ENCODE measurements at regions not wholly inside any gene's neighbourhood (a gene's known extent, or its start where the extent isn't known, plus 50 kb on each side); places are given as distances from the start of the nearest gene placed in this dataset.

DNA sequence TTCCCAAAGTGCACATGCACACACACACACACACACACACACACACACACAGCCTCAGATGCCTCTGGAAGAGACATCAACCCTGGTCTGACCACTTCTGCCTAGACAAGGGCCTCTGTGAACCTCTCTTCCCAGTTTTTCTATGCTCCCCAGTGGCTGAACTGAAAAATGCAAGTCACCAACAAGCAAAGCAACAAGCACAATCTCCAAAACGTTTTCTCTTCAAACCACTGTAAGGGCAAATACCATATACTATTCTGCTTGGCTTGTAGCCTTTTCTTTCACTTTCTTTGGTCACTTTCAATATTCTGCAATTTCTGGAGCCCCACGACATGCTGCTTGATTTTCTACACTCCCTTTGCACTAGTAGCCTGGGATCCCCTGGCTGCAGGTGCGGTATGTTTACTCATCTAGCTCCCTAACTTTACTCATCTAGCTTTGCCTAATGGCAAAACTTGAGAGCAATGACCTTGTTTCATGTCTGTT is 121.4 kb upstream of the DST start:
- Histone ChIP-seq H3K4me1 (peaks cover 0 to 58% of the 10 kb centered on the region in 2 donors), H3K27me3 (no peaks in the 10 kb centered on the region), H3K9me3 (no peaks in the 10 kb centered on the region), H3K4me3 (no peak overlapping the region), H3K36me3 (no peaks in the 10 kb centered on the region), H3K27ac (no peak overlapping the region)
- TF ChIP-seq, protein P1, sequence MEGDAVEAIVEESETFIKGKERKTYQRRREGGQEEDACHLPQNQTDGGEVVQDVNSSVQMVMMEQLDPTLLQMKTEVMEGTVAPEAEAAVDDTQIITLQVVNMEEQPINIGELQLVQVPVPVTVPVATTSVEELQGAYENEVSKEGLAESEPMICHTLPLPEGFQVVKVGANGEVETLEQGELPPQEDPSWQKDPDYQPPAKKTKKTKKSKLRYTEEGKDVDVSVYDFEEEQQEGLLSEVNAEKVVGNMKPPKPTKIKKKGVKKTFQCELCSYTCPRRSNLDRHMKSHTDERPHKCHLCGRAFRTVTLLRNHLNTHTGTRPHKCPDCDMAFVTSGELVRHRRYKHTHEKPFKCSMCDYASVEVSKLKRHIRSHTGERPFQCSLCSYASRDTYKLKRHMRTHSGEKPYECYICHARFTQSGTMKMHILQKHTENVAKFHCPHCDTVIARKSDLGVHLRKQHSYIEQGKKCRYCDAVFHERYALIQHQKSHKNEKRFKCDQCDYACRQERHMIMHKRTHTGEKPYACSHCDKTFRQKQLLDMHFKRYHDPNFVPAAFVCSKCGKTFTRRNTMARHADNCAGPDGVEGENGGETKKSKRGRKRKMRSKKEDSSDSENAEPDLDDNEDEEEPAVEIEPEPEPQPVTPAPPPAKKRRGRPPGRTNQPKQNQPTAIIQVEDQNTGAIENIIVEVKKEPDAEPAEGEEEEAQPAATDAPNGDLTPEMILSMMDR (IDR thresholded peaks at IDR 0.05), result peak in 1 of 2 donors; percentile 64
- no peak for DNase-seq (ENCODE audit: low spot score)

- Histone ChIP-seq H3K27me3 (no peaks in the 10 kb centered on the region), H3K27ac (no peak overlapping the region), H3K4me1 (peaks cover 0 to 61% of the 10 kb centered on the region in 2 donors), H3K9me3 (no peaks in the 10 kb centered on the region), H3K36me3 (no peaks in the 10 kb centered on the region), H3K4me3 (no peak overlapping the region)
- DNase-seq (ENCODE audit: low spot score), result no peak
- TF ChIP-seq, protein P1 (IDR thresholded peaks at IDR 0.05), result no peak
These were observed 119.0 kb upstream of the DST start for GRCh38 chr6:56761651-56762050.

GRCh38 chr6:56760842-56761241 is 118.2 kb upstream of the DST start:
- Histone ChIP-seq H3K9me3 (no peaks in the 10 kb centered on the region), H3K27ac (no peak overlapping the region), H3K4me3 (no peak overlapping the region), H3K4me1 (peaks cover 0 to 61% of the 10 kb centered on the region in 2 donors), H3K36me3 (no peaks in the 10 kb centered on the region), H3K27me3 (no peaks in the 10 kb centered on the region)
- TF ChIP-seq, protein P1 (IDR thresholded peaks at IDR 0.05), result no peak
- no peak for DNase-seq (ENCODE audit: low spot score)

- DNase-seq (ENCODE audit: low spot score), result no peak
- H3K9me3 ChIP-seq, result no peaks in the 10 kb centered on the region
- peaks cover 0 to 57% of the 10 kb centered on the region in 2 donors for H3K4me1 ChIP-seq
- TF ChIP-seq, protein P1 (IDR thresholded peaks at IDR 0.05), result no peak
- no peak overlapping the region for H3K27ac ChIP-seq
- H3K27me3 ChIP-seq, result no peaks in the 10 kb centered on the region
- H3K36me3 ChIP-seq, result no peaks in the 10 kb centered on the region
- no peak overlapping the region for H3K4me3 ChIP-seq
These were observed 116.8 kb upstream of the DST start for GRCh38 chr6:56759521-56759920.

DNA sequence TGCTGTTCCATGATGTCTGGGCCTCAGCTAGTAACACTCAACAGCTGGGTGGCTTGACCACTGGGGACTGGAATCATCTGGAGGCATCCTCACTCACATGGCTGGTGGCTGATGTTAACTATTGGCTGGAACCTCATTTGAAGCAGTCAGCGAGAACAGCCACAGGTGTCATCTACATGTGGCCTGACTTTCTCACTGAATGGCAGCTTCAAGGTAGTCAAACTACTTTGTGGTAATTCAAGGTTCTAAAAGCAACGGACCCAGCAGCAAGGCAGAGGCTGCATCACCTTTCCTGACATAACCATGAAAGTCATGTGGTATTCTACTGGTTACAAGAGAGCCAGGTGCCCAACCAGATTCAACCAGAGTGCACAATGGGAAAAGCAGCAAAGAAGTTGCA is 115.9 kb upstream of the DST start:
- DNase-seq (ENCODE audit: low spot score), result no peak
- no peaks in the 10 kb centered on the region for H3K27me3 ChIP-seq
- H3K36me3 ChIP-seq, result no peaks in the 10 kb centered on the region
- no peak overlapping the region for H3K27ac ChIP-seq
- no peak overlapping the region for H3K4me3 ChIP-seq
- peaks cover 0 to 53% of the 10 kb centered on the region in 2 donors for H3K4me1 ChIP-seq
- TF ChIP-seq, protein P1 (IDR thresholded peaks at IDR 0.05), result no peak
- no peaks in the 10 kb centered on the region for H3K9me3 ChIP-seq

DNA sequence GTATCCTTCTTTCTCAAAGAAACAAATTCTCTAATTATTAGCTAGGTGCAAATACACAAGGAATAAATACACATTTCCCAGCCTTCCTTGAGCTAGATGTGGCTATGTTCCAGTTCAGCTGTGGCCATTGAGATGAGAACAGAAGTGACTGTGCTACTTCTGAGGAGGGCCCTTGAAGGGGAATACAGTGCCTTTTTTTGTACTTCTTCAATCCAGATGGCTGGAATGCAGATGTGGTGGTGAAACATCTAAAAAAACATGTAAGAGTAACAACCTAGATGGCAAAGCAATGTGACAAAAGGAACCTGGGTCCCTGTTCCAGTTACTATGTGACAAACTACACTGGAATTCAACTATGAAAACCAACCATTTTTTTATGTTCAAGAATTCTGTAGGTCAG is 115.4 kb upstream of the DST start:
- H3K36me3 ChIP-seq, result no peaks in the 10 kb centered on the region
- H3K27me3 ChIP-seq, result no peaks in the 10 kb centered on the region
- H3K4me3 ChIP-seq, result no peak overlapping the region
- no peak for DNase-seq (ENCODE audit: low spot score)
- TF ChIP-seq, protein P1 (IDR thresholded peaks at IDR 0.05), result no peak
- no peak overlapping the region for H3K27ac ChIP-seq
- peaks cover 0 to 54% of the 10 kb centered on the region in 2 donors for H3K4me1 ChIP-seq
- no peaks in the 10 kb centered on the region for H3K9me3 ChIP-seq

Measured in right atrium auricular region (tissue), 2 donors.